ENCODE measurements at regions not wholly inside any gene's neighbourhood (a gene's known extent, or its start where the extent isn't known, plus 50 kb on each side); places are given as distances from the start of the nearest gene placed in this dataset.

DNA sequence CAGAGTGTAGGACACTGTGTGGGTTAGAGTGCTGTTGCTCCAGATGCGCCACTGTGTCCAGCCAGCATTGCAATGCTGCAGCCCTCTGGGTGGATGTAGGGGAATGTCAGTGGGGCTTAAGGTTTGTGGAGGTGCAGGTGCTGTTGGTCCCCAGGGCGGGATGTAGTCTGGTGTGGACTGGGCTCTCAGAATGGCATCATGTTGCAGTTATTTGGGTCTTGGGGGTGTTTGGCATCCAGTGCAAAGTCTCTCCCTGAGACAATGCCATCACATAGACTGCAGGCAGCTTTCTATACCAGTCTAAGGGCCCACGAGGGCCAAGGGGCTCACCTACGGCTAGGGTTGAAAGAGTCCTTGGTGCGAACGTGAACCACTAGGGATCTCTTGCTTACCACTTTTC is 275.3 kb downstream of the SOX11 start:
- TF ChIP-seq ZNF138 (CRISPR knock-in tag; conservative IDR thresholded peaks at IDR 0.05) (no peak), SMAD3 (CRISPR knock-in tag; IDR thresholded peaks at IDR 0.05; ENCODE audit: borderline replicate concordance) (no peak), ESRRA (CRISPR knock-in tag; IDR thresholded peaks at IDR 0.05; ENCODE audit: borderline replicate concordance) (no peak)
- TF ChIP-seq, protein P1, sequence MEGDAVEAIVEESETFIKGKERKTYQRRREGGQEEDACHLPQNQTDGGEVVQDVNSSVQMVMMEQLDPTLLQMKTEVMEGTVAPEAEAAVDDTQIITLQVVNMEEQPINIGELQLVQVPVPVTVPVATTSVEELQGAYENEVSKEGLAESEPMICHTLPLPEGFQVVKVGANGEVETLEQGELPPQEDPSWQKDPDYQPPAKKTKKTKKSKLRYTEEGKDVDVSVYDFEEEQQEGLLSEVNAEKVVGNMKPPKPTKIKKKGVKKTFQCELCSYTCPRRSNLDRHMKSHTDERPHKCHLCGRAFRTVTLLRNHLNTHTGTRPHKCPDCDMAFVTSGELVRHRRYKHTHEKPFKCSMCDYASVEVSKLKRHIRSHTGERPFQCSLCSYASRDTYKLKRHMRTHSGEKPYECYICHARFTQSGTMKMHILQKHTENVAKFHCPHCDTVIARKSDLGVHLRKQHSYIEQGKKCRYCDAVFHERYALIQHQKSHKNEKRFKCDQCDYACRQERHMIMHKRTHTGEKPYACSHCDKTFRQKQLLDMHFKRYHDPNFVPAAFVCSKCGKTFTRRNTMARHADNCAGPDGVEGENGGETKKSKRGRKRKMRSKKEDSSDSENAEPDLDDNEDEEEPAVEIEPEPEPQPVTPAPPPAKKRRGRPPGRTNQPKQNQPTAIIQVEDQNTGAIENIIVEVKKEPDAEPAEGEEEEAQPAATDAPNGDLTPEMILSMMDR (IDR thresholded peaks at IDR 0.05): no peak

Measured in WTC11 (cell line).